ENCODE measurements at regions not wholly inside any gene's neighbourhood (a gene's known extent, or its start where the extent isn't known, plus 50 kb on each side); places are given as distances from the start of the nearest gene placed in this dataset.

- no peak for DNase-seq
- no peaks in the 10 kb centered on the region for H3K27me3 ChIP-seq
- H3K27ac ChIP-seq, result no peak overlapping the region
- H3K4me3 ChIP-seq, result no peak overlapping the region
- no peaks in the 10 kb centered on the region for H3K9me3 ChIP-seq (replicated peaks)
- no peaks in the 10 kb centered on the region for H3K36me3 ChIP-seq
- H3K4me1 ChIP-seq, result no peaks in the 10 kb centered on the region
These were observed 666.4 kb downstream of the OLFM4 start for GRCh38 chr13:53694814-53695532.

- DNase-seq, result no peak
- Histone ChIP-seq H3K36me3 (no peaks in the 10 kb centered on the region), H3K27me3 (no peaks in the 10 kb centered on the region), H3K4me3 (no peak overlapping the region), H3K9me3 (replicated peaks) (no peaks in the 10 kb centered on the region), H3K4me1 (no peaks in the 10 kb centered on the region), H3K27ac (no peak overlapping the region)
These were observed 674.9 kb downstream of the OLFM4 start for GRCh38 chr13:53703371-53704080.

- Histone ChIP-seq H3K4me3 (no peak overlapping the region), H3K4me1 (no peaks in the 10 kb centered on the region), H3K36me3 (no peaks in the 10 kb centered on the region), H3K27me3 (no peaks in the 10 kb centered on the region), H3K9me3 (replicated peaks) (0 out of 2 replicates have a peak, but pooled peaks cover 2% of the 10 kb centered on the region), H3K27ac (no peak overlapping the region)
- no peak for DNase-seq
These were observed 690.7 kb downstream of the OLFM4 start for GRCh38 chr13:53719281-53719680.

- H3K27me3 ChIP-seq, result no peaks in the 10 kb centered on the region
- no peaks in the 10 kb centered on the region for H3K36me3 ChIP-seq
- no peak overlapping the region for H3K27ac ChIP-seq
- H3K4me1 ChIP-seq, result no peaks in the 10 kb centered on the region
- no peak overlapping the region for H3K4me3 ChIP-seq
- DNase-seq, result no peak
- no peaks in the 10 kb centered on the region for H3K9me3 ChIP-seq (replicated peaks)
These were observed 704.1 kb downstream of the OLFM4 start for GRCh38 chr13:53732664-53733063.

GRCh38 chr13:53743906-53744305 is 715.3 kb downstream of the OLFM4 start:
- Histone ChIP-seq H3K4me1 (no peaks in the 10 kb centered on the region), H3K27me3 (peaks cover 7% of the 10 kb centered on the region; the same call in 1 of the 2 replicates), H3K4me3 (no peak overlapping the region), H3K27ac (no peak overlapping the region), H3K9me3 (replicated peaks) (no peaks in the 10 kb centered on the region), H3K36me3 (no peaks in the 10 kb centered on the region)
- DNase-seq, result no peak

- DNase-seq, result no peak
- Histone ChIP-seq H3K4me3 (no peak overlapping the region), H3K27me3 (peaks cover 7% of the 10 kb centered on the region; the same call in 1 of the 2 replicates), H3K4me1 (no peaks in the 10 kb centered on the region), H3K27ac (no peak overlapping the region), H3K36me3 (no peaks in the 10 kb centered on the region), H3K9me3 (replicated peaks) (no peaks in the 10 kb centered on the region)
These were observed 719.2 kb downstream of the OLFM4 start for GRCh38 chr13:53747825-53748224.

GRCh38 chr13:53749306-53749705 is 720.7 kb downstream of the OLFM4 start:
- no peak for DNase-seq
- Histone ChIP-seq H3K9me3 (replicated peaks) (no peaks in the 10 kb centered on the region), H3K4me3 (no peak overlapping the region), H3K36me3 (no peaks in the 10 kb centered on the region), H3K27ac (no peak overlapping the region), H3K27me3 (peaks cover 7% of the 10 kb centered on the region; the same call in 1 of the 2 replicates), H3K4me1 (no peaks in the 10 kb centered on the region)

- Histone ChIP-seq H3K4me1 (no peaks in the 10 kb centered on the region), H3K27ac (no peak overlapping the region), H3K36me3 (no peaks in the 10 kb centered on the region), H3K27me3 (no peaks in the 10 kb centered on the region), H3K9me3 (replicated peaks) (no peaks in the 10 kb centered on the region), H3K4me3 (no peak overlapping the region)
- DNase-seq, result no peak
These were observed 730.4 kb downstream of the OLFM4 start for GRCh38 chr13:53759016-53759415.

GRCh38 chr13:53775807-53776206 is 747.2 kb downstream of the OLFM4 start:
- no peaks in the 10 kb centered on the region for H3K9me3 ChIP-seq (replicated peaks)
- H3K4me1 ChIP-seq, result no peaks in the 10 kb centered on the region
- no peaks in the 10 kb centered on the region for H3K27me3 ChIP-seq
- H3K4me3 ChIP-seq, result no peak overlapping the region
- no peaks in the 10 kb centered on the region for H3K36me3 ChIP-seq
- no peak for DNase-seq
- no peak overlapping the region for H3K27ac ChIP-seq

GRCh38 chr13:53778937-53779336 is 750.3 kb downstream of the OLFM4 start:
- H3K4me3 ChIP-seq, result no peak overlapping the region
- H3K27ac ChIP-seq, result no peak overlapping the region
- H3K36me3 ChIP-seq, result no peaks in the 10 kb centered on the region
- no peaks in the 10 kb centered on the region for H3K9me3 ChIP-seq (replicated peaks)
- H3K27me3 ChIP-seq, result no peaks in the 10 kb centered on the region
- no peaks in the 10 kb centered on the region for H3K4me1 ChIP-seq
- no peak for DNase-seq

GRCh38 chr13:53781941-53782340 is 753.3 kb downstream of the OLFM4 start:
- Histone ChIP-seq H3K27me3 (no peaks in the 10 kb centered on the region), H3K27ac (no peak overlapping the region), H3K36me3 (no peaks in the 10 kb centered on the region), H3K4me1 (no peaks in the 10 kb centered on the region), H3K4me3 (no peak overlapping the region), H3K9me3 (replicated peaks) (no peaks in the 10 kb centered on the region)
- peak in 1 of 2 experiments; percentile 6 for DNase-seq

- H3K27ac ChIP-seq, result no peak overlapping the region
- no peaks in the 10 kb centered on the region for H3K27me3 ChIP-seq
- H3K4me3 ChIP-seq, result no peak overlapping the region
- H3K4me1 ChIP-seq, result no peaks in the 10 kb centered on the region
- H3K9me3 ChIP-seq (replicated peaks), result no peaks in the 10 kb centered on the region
- peak; percentile 19 to 72 for DNase-seq
- H3K36me3 ChIP-seq, result no peaks in the 10 kb centered on the region
These were observed 753.9 kb downstream of the OLFM4 start for GRCh38 chr13:53782488-53782961.

- no peak overlapping the region for H3K4me3 ChIP-seq
- no peaks in the 10 kb centered on the region for H3K9me3 ChIP-seq (replicated peaks)
- no peaks in the 10 kb centered on the region for H3K36me3 ChIP-seq
- H3K27me3 ChIP-seq, result no peaks in the 10 kb centered on the region
- no peak overlapping the region for H3K27ac ChIP-seq
- H3K4me1 ChIP-seq, result no peaks in the 10 kb centered on the region
- DNase-seq, result no peak
These were observed 754.9 kb downstream of the OLFM4 start for GRCh38 chr13:53783471-53783870.

- Histone ChIP-seq H3K4me1 (no peaks in the 10 kb centered on the region), H3K9me3 (replicated peaks) (no peaks in the 10 kb centered on the region), H3K27ac (no peak overlapping the region), H3K27me3 (no peaks in the 10 kb centered on the region), H3K4me3 (no peak overlapping the region), H3K36me3 (no peaks in the 10 kb centered on the region)
- no peak for DNase-seq
These were observed 759.7 kb downstream of the OLFM4 start for GRCh38 chr13:53788286-53788685.

GRCh38 chr13:53800011-53800410 is 771.4 kb downstream of the OLFM4 start:
- Histone ChIP-seq H3K27me3 (no peaks in the 10 kb centered on the region), H3K27ac (no peak overlapping the region), H3K9me3 (replicated peaks) (no peaks in the 10 kb centered on the region), H3K36me3 (no peaks in the 10 kb centered on the region), H3K4me1 (no peaks in the 10 kb centered on the region), H3K4me3 (no peak overlapping the region)
- no peak for DNase-seq
